Fibroblast of lung (primary cell): ENCODE measurements at regions not wholly inside any gene's neighbourhood (a gene's known extent, or its start where the extent isn't known, plus 50 kb on each side); places are given as distances from the start of the nearest gene placed in this dataset.

Source experiments
- CTCF ChIP-seq, 2 donors: IDR thresholded peaks in 1 of 2; conservative IDR thresholded peaks in 1 of 2; 1 replicate in 1 of 2; 2 replicates in 1 of 2; pipeline ENCODE4 v1.5.1; 2011 to 2012; ENCODE audit warnings: low read length in 2 of 2, control low read depth in 1 of 2, inconsistent platforms in 1 of 2, low read depth in 1 of 2, mild to moderate bottlenecking in 1 of 2
- EZH2 ChIP-seq: IDR thresholded peaks from 2 replicates; pipeline ENCODE4 v1.5.1; 2012; ENCODE audit warnings: low read length, control low read depth, mild to moderate bottlenecking; ENCODE audit errors: missing control alignments

GRCh38 chr6:165978476-165978875 lies 189.2 kb downstream of the TBXT start:
- no peak for TF ChIP-seq CTCF (conservative IDR thresholded peaks at IDR 0.05 in 1 of 2, IDR thresholded peaks at IDR 0.05 in 1 of 2; ENCODE audit: low read depth in 1 of 2, low read length in 2 of 2)
- TF ChIP-seq EZH2, result no peak
